GM18858 (cell line): ENCODE measurements at regions not wholly inside any gene's neighbourhood (a gene's known extent, or its start where the extent isn't known, plus 50 kb on each side); places are given as distances from the start of the nearest gene placed in this dataset.

Source experiments
- ATAC-seq: cut with Tn5 transposase; IDR thresholded peaks from one replicate; pipeline ENCODE4 v1.9.1; 2021; ENCODE audit not compliant: unreplicated experiment

DNA sequence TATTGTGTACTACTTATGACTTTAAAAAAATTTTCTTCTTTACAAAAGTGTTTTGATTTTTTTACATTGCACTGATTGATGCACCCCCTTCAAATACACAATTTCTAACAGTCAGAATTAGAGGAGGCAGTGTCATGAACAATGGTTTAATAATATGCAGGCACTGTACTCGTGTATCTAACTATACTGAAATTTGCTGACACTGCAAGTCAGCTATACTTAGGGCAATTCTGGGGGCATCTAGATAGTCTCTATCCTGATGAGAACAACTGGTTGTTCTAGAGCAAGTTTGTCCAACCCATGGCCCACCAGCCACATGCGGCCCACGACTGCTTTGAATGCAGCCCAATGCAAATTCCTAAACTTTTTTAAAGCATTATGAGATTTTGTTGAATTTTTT, 375.6 kb downstream of the BCKDHB start:
- ATAC-seq = no peak

DNA sequence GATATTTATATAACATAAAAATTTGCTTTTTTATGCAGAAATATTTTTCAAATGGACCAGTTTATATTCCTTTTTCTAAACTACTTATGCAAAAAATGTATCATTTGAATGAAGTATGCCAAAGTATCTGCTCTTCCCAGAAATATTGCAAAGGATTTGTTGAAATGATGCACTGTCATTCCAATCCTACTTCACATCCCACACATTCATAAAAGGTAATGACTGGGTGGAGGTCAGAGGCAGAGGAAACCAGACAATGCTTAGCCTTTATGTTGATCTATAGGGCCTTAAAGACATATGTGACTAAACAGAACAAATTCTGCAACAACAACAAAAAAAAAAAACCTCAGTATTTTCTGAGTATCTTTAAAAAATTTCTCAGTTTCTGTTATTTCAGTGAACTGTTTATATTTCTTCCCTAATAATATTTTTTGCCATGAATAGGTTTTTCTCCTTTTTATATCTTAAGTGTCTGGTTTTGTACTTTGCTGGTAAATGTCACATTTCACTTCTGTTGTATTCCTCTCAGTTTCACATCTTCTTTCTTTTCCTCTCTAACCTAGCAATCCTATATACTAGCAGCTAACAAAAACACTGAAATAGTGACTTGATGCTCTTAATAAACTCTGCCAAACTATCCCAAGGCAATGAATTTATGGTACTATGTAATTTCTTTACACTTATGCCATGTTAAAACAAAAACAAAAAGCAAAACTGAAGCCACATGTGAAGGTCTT, 374.1 kb downstream of the BCKDHB start:
- ATAC-seq = peak; percentile 74

DNA sequence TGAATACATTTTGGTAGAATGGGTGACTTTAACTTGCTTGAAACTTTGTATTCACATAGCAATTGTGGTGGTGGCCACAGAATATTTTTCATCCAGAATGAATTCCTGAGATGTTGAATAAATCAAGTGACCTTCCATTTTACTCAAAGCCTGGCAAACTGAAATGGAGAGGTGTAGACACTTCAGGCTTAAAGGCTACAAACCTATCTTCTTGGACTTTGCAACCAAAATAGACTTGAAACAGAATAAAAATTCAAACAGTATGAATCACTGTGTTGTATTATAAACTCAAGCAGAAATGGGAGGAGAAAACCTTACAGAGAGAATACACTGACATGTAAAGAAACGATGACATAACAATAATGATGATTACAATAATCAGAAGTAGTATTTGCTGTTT, 371.6 kb downstream of the BCKDHB start:
- ATAC-seq = no peak

DNA sequence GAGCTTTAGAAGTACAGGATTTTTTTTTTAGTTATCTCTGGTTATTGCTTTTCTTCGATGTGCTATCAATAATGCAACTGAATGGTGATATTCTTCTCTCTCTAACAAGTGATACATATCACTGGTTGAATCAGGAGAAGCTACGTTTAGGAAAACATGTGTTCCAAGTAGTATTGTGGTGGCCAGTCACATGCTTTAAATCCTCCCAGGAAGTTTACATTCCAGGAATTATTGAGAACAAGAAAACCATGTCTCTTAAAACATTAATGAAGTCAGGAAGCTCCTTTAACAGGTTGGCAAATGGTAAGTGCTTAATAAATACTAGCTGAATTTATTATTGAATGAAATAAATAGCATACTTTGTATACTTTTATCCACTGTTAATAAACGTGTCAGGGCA, 371.1 kb downstream of the BCKDHB start:
- ATAC-seq = no peak

DNA sequence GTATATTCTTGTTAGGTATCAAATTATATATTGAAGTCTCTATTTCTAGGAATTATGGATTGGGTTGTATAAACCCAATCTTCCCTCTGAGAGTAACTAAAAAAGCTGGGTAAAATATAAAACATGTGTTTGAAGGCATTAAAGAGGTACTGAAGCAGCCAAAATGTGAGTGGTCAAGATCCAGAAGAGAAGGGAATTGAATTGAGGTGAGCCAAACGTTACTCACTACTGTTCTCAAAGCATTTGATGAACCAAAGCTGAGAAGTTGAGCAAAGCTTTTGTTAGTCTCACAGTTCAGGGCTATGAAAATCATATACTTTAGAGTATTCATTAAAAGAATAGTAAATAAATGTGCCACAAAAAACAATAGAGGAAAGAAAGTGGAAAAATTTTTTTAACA, 365.8 kb downstream of the BCKDHB start:
- no peak for ATAC-seq

DNA sequence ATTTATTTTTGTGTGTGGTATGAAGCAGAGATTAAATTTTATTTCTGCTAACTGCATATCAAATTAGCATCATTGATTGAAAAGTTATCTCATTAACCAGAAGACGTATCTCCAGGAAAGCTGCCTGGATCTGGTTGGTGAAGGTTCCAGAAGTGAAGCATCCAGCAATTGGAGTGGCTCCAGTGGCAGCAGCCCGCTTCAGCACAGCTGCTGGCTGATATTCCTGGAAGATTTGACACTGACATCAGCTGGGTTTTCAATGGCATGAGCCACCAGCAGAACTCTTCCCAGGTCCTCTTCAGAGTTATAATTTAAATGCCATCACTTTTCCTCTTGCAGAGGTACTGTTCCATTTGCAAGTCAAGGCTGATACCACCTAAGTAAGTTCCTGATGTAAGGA, 363.5 kb downstream of the BCKDHB start:
- no peak for ATAC-seq

- no peak for ATAC-seq
Measured at GRCh38 chr6:80468398-80468797, 361.9 kb downstream of the BCKDHB start.

DNA sequence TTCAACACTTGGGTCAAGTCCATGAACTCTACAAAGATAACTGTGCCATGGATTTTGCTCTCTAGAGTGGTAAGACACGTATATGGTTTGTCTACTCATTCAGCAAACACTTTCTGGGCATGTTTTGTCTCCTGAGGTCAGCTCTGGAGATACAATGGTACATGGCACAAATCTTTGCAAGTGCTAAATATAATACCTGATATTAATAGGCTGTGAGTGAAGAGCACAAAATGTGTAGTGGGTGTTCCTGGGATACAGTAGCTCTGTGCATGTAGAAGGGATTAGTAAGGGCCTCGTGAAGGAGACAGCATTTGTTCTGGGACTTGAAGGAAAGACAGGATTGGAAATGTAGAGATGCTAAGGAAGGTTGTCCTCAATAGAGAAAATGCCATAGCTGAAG, 360.9 kb downstream of the BCKDHB start:
- no peak for ATAC-seq

DNA sequence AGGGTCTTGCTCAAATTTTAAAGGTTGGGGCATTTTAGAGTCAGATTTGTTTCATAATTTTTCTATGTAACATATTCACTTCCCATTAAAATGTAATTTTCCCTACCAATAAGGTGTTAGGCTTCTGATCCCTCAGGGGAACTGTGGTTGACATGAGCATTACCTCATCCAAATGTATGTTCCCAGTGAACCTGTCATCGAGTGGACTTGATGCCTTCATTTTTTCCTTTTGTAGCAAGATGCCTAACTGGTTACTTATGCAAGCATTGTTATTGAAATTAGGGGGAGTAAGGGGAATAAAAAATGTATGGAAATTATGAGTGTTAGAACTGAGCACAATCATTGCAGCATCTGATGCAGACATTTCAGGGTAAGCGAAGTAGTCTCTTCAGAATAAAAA, 360.5 kb downstream of the BCKDHB start:
- ATAC-seq = no peak

- no peak for ATAC-seq
Measured at GRCh38 chr6:80465513-80465912, 359.0 kb downstream of the BCKDHB start.

GRCh38 chr6:80464901-80465300, 358.4 kb downstream of the BCKDHB start:
- no peak for ATAC-seq

DNA sequence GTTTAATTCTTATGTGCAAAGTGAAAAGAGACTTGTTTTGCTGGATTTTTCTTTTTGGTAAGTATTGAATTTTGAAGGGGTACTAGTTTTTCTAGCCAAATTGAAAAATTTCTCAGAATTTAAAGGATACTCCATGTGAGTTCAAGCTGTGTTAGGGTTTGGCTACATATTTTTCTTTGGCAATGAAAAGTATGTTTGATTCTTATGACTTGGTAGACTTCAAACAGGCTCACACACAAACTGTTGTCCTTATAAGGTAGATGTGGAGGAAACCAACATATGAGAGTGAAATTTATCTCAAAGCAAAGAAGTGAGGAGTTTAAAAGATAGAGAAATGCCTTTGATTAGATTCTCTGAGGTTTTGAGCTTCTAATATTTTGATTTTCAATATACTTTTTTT, 356.7 kb downstream of the BCKDHB start:
- ATAC-seq = no peak

GRCh38 chr6:80460257-80460865, 353.9 kb downstream of the BCKDHB start:
- ATAC-seq = no peak

DNA sequence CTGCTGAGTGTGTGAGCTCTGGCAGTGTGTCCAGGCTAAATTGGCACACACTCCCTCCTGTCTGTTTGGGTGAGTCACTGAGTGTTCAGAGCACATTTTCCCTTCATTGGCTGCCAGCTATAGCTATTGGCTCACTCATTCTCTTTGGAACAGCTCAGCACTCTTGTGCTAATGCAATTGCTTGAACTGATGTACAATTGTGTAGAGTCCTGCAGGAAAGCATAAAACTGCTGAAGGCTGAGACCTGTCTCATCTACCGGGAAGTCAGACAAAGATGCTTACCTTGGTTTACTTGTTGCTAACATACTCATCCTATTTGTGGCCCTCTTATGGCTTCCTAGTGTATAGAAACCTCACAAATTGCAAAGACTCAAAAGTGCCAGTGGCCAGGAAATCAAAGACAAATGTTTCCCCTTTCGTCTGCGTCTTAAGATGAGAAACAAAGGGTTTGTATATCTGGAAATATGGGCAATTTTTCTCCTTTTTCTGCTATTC, 351.0 kb downstream of the BCKDHB start:
- ATAC-seq = no peak

- no peak for ATAC-seq
Measured at GRCh38 chr6:80456724-80457438, 350.4 kb downstream of the BCKDHB start.

DNA sequence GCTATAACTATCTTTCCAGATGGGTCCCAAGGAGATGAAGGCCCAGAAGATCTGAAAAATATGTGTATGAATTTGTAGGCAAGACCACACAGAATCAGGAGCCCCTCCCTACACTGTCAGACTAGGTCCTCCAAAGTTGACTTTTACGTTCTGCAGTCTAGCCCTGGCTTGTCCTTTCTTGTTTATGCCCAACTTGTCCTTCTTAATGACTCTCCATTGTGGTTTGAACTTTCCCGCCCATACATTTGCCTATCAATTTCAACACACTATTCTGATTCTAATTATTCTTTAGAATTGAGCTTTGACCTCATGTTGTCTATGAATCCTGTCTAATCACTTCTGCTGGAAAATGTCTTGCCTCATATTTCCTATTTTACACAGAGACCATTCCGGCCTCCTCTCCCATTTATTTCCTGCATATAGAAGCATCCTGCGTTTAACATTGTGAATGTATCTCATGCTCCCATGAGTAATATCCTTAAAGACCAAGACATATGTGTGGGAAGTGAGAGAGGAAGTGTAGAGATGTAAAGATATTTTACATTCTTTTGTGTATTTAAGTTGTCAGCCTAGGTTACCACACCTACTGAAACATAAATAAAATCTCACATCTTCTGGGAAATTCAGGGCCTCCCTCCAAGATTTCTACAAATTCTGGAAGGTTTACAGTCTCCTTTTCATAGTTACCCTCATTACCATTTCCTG, 348.3 kb downstream of the BCKDHB start:
- ATAC-seq = no peak

DNA sequence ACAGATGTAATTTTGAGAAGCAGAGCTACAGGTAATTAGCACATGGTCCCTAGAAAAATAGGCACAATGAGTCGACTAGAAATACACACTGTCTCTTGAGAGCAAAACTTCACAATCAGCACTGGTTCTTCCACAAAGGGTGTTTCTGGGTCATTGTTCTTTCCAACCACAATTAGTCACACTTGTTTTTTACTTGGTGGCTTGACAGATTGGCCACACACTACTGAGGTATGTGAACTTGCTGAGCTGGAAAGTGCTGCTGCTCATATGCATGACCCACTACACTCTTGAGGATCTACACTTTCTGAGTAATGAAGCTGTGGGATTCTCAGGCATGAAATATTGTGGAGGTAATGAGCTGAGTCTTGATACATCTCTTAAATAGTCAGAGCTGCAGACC, 347.7 kb downstream of the BCKDHB start:
- ATAC-seq = peak; percentile 82

DNA sequence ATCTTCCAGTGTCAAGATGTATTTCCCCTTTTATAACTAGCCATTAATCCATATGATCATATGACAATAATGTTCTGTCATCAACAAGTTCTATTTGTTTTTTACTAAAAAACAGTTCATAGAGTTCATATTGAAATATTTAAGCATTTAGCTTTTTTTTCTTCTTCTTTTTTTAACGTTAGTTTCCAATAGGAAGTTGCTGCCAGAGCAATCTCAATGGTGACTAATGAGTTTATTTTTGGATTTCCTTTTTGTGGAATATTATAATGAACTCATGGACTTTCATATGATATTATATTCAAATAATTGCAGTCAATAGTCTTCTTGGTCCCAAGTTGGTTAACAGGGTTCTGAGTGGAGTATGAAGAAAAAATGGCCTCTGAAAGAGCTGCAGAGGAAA, 343.3 kb downstream of the BCKDHB start:
- no peak for ATAC-seq

DNA sequence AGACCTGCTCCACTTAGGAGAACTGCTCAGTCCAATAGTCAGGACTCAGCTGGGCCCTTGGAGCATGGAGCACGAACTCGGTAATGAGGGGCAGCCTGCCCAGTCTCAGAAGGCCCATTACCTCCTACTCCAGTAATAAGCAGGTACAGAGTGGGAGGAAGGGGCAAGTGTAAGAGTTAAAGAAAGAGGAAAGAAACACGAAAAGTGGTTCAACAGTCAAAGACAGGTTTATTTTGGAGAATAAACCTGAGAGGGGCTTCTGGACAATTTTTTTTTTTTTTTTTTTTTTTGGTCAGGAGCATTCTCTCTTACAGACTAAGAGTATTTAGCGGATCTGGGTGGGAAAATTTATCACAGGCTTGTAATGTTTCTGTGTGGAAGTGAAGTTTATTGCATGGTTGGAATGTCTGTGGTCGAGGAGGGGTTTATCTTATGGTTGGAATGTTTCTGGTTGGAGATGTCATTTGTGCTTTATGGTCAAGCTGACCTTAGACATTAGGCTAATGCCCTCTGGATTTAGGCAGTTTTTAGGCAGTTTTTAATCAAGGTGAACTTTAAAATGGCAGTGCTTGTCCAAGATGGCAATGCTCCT, 340.1 kb downstream of the BCKDHB start:
- no peak for ATAC-seq

DNA sequence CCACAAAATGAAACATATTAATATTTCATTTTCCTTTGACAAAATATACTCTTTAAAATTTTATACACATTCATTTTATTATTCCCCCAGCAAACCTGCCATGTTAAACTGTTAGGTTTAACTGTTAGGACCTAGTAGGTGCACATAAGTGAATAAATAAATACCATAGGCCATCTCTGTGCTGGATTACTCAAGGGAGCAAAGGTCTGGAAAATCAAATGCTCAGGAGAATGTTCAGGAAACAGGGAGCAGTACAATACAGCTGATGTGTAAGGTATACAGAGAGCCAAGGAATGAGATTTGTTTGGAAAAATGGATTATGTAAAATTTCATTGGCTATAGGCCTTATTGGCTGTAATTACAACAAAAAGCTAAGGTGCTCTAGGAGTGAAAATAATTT, 339.3 kb downstream of the BCKDHB start:
- no peak for ATAC-seq

GRCh38 chr6:80442366-80442765, 335.9 kb downstream of the BCKDHB start:
- no peak for ATAC-seq
